ENCODE measurements at regions not wholly inside any gene's neighbourhood (a gene's known extent, or its start where the extent isn't known, plus 50 kb on each side); places are given as distances from the start of the nearest gene placed in this dataset.

GRCh38 chr20:58144096-58144495, 84.4 kb downstream of the ANKRD60 start:
- no peak for TF ChIP-seq ZFX (IDR thresholded peaks at IDR 0.05; ENCODE audit: borderline replicate concordance)
- TF ChIP-seq, protein P1, sequence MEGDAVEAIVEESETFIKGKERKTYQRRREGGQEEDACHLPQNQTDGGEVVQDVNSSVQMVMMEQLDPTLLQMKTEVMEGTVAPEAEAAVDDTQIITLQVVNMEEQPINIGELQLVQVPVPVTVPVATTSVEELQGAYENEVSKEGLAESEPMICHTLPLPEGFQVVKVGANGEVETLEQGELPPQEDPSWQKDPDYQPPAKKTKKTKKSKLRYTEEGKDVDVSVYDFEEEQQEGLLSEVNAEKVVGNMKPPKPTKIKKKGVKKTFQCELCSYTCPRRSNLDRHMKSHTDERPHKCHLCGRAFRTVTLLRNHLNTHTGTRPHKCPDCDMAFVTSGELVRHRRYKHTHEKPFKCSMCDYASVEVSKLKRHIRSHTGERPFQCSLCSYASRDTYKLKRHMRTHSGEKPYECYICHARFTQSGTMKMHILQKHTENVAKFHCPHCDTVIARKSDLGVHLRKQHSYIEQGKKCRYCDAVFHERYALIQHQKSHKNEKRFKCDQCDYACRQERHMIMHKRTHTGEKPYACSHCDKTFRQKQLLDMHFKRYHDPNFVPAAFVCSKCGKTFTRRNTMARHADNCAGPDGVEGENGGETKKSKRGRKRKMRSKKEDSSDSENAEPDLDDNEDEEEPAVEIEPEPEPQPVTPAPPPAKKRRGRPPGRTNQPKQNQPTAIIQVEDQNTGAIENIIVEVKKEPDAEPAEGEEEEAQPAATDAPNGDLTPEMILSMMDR (IDR thresholded peaks at IDR 0.05), result no peak
- H3K27ac ChIP-seq, result no peak overlapping the region

DNA sequence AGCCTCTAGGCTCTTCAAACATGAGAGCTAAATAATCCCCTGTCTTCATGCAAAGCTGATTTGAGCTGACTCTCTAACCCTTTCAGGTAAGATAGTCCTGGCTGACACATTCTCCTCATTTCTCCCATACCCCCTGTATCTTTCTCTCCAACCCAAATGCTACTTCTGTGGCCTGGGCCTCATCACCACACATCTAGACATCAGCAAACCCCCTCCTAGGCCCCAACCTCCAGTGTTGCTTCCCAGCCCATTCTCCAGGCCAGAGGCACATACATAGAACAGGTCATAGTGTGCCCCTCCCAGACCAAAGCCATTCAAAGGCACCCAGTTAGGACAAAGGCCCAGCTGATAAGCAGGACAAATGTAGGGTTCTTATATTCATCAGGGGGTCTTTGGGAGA, 84.9 kb downstream of the ANKRD60 start:
- no peak for TF ChIP-seq ZFX (IDR thresholded peaks at IDR 0.05; ENCODE audit: borderline replicate concordance)
- TF ChIP-seq, protein P1 (IDR thresholded peaks at IDR 0.05), result no peak
- H3K27ac ChIP-seq, result no peak overlapping the region

DNA sequence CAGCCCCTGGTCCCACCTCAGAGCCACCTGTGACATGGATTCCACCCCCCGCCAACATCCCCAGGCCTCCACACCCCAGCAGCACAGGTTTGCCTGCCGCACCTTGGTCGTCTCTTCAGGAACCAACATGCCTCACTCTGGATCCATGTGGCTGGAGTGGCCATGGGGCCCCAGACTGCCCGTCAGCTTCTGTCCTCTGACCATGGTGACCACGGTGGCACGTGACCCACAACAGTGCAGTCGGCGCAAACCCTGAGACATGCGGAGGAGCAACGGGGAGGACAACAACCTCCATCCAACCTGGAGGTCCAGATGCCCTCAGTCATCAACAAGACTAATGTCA, 85.6 kb downstream of the ANKRD60 start:
- TF ChIP-seq ZFX (IDR thresholded peaks at IDR 0.05; ENCODE audit: borderline replicate concordance), result no peak
- TF ChIP-seq, protein P1 (IDR thresholded peaks at IDR 0.05), result no peak

DNA sequence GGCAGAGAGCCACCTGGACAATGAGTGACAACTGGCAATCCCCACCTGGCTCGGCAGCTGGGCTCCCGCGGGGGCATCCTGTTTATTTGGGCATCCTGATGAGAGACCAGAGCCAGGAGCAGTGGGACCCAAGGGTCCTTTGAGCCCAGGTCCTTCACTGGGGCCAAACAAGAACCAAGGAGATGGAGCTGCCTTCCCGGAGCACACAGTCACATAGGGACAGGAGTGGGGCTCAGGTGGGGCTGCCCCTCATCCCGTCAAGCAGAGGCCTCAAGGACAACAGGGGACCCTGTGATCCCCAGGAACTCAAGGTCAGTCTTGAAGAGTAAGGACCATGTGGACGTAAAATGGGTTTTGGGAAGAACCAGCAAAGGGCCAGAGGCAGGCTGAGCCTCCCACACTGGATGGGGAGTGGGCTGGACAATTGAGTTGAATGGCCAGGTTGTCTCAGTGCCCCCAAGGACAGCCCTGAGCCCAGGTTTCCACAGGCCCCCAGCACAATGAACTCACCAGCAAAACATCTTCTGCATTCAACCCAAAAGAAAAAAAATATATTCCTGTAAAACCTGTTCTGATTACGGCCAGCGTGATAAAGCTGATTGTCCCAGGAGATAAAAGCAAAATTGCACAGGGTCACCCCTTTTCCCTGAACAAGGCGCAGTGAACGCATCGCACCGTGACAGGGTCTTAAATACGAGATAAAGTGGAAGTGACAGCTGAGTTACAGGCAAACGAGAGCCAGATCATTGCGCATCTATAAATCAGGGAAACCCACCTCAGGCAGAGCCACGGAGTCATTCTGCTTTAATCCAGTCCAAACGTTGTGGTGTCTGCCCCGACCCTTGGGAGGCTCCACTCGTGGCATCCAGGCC, 86.2 kb downstream of the ANKRD60 start:
- no peak overlapping the region for H3K27ac ChIP-seq
- no peak for TF ChIP-seq ZFX (IDR thresholded peaks at IDR 0.05; ENCODE audit: borderline replicate concordance)
- TF ChIP-seq, protein P1 (IDR thresholded peaks at IDR 0.05), result no peak

More for the DNA sequence above, 85.6 kb downstream of the ANKRD60 start:
- H3K27ac ChIP-seq, result no peak overlapping the region

- no peak for TF ChIP-seq ZFX (IDR thresholded peaks at IDR 0.05; ENCODE audit: borderline replicate concordance)
- TF ChIP-seq, protein P1 (IDR thresholded peaks at IDR 0.05), result no peak
- no peak overlapping the region for H3K27ac ChIP-seq
Measured at GRCh38 chr20:58141496-58141895, 87.0 kb downstream of the ANKRD60 start.

- TF ChIP-seq, protein P1 (IDR thresholded peaks at IDR 0.05), result no peak
- no peak for TF ChIP-seq ZFX (IDR thresholded peaks at IDR 0.05; ENCODE audit: borderline replicate concordance)
- H3K27ac ChIP-seq, result no peak overlapping the region
Measured at GRCh38 chr20:58140787-58141425, 87.5 kb downstream of the ANKRD60 start.

Data from 22Rv1 (cell line).